ENCODE measurements at regions not wholly inside any gene's neighbourhood (a gene's known extent, or its start where the extent isn't known, plus 50 kb on each side); places are given as distances from the start of the nearest gene placed in this dataset.

DNA sequence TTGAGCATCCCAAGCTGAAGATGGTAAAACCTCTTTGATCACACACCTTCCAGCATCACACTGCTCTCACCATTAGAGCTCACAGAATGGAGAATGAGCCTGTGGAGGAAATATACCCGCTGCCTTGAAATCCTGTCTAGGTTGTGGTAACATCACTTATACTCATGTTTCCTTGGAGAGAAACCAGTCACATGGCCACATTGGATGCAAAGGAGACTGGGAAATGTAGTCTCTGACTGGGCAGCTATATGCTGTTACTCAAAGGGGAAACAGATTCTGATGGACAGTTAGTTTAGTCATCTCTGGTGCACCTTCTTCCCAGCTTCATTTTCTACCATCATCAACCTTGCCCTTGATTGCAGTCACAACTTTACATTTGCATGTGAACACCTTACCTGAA is 286.3 kb downstream of the ANKRD50 start:
- Histone ChIP-seq H2AFZ (ENCODE audit: low read length) (no peak overlapping the region), H3K9ac (ENCODE audit: low read length) (no peak overlapping the region)

DNA sequence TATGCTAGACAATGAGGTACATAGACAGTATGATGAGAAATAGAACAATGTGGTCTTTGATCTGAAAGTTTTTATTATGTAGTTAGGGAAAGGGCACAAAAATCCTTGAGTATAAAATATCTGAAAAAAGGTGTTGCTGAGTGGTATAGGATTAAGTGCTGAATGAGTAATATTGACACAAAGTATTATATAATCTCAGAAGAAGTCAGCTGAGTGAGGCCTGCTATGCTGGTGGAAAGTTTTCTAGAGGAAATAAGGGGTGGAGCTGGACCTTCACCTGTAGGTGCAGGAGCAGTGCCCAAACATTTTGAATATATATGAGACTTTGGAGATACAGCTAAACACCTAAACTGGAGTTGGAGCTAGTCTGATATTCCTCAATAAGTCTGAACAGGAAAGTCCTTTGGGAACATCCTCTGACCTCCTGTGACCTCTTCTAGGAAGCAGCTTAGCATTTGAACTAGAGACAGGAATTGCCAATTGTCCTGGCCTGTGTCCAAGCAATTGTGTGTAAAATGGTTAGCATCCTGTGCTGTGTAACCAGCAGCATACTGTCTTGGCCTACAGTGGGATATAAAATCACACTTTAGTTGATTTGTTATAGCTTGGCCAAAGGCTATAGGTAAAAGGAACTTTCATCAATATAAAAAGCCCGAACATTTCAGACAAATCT is 285.3 kb downstream of the ANKRD50 start:
- Histone ChIP-seq H3K9me3 (replicated peaks; ENCODE audit: insufficient read depth, low read length) (no peaks in the 10 kb centered on the region), H3K4me3 (ENCODE audit: low read length) (no peak overlapping the region), H3K27ac (ENCODE audit: low read length) (no peak overlapping the region), H3K9me2 (replicated peaks; ENCODE audit: insufficient read depth, low read length) (no peaks in the 10 kb centered on the region), H3K36me3 (replicated peaks; ENCODE audit: insufficient read depth, low read length) (no peaks in the 10 kb centered on the region), H2AFZ (ENCODE audit: low read length) (no peak overlapping the region), H3K79me2 (ENCODE audit: low read length) (no peaks in the 10 kb centered on the region), H3K27me3 (replicated peaks; ENCODE audit: insufficient read depth, low read length) (no peaks in the 10 kb centered on the region), H3K4me2 (ENCODE audit: low read depth, low read length) (no peak overlapping the region), H3F3A (ENCODE audit: insufficient read depth, low read length) (no peaks in the 10 kb centered on the region), H4K20me1 (ENCODE audit: insufficient read depth, low read length) (no peaks in the 10 kb centered on the region), H3K4me1 (ENCODE audit: low read length) (no peaks in the 10 kb centered on the region), H3K9ac (ENCODE audit: low read length) (no peak overlapping the region)
- DNase-seq = no peak
- no peak for TF ChIP-seq EZH2phosphoT487 (IDR thresholded peaks at IDR 0.05; ENCODE audit: low read length)

More for the DNA sequence above, 286.3 kb downstream of the ANKRD50 start:
- no peaks in the 10 kb centered on the region for H3K36me3 ChIP-seq (replicated peaks; ENCODE audit: insufficient read depth, low read length)
- H3K79me2 ChIP-seq (ENCODE audit: low read length) = no peaks in the 10 kb centered on the region
- H4K20me1 ChIP-seq (ENCODE audit: insufficient read depth, low read length) = no peaks in the 10 kb centered on the region
- no peaks in the 10 kb centered on the region for H3K4me1 ChIP-seq (ENCODE audit: low read length)
- H3K4me2 ChIP-seq (ENCODE audit: low read depth, low read length) = no peak overlapping the region
- H3K27me3 ChIP-seq (replicated peaks; ENCODE audit: insufficient read depth, low read length) = no peaks in the 10 kb centered on the region
- H3K9me2 ChIP-seq (replicated peaks; ENCODE audit: insufficient read depth, low read length) = no peaks in the 10 kb centered on the region
- no peaks in the 10 kb centered on the region for H3F3A ChIP-seq (ENCODE audit: insufficient read depth, low read length)
- no peak overlapping the region for H3K4me3 ChIP-seq (ENCODE audit: low read length)
- DNase-seq = no peak
- TF ChIP-seq, protein P1, sequence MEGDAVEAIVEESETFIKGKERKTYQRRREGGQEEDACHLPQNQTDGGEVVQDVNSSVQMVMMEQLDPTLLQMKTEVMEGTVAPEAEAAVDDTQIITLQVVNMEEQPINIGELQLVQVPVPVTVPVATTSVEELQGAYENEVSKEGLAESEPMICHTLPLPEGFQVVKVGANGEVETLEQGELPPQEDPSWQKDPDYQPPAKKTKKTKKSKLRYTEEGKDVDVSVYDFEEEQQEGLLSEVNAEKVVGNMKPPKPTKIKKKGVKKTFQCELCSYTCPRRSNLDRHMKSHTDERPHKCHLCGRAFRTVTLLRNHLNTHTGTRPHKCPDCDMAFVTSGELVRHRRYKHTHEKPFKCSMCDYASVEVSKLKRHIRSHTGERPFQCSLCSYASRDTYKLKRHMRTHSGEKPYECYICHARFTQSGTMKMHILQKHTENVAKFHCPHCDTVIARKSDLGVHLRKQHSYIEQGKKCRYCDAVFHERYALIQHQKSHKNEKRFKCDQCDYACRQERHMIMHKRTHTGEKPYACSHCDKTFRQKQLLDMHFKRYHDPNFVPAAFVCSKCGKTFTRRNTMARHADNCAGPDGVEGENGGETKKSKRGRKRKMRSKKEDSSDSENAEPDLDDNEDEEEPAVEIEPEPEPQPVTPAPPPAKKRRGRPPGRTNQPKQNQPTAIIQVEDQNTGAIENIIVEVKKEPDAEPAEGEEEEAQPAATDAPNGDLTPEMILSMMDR (IDR thresholded peaks at IDR 0.05; ENCODE audit: low read length) = no peak
- TF ChIP-seq EZH2 (optimal IDR thresholded peaks at IDR 0.05; ENCODE audit: low read depth, low read length) (no peak), EZH2phosphoT487 (IDR thresholded peaks at IDR 0.05; ENCODE audit: low read length) (no peak)
- H3K27ac ChIP-seq (ENCODE audit: low read length) = no peak overlapping the region
- H3K9me3 ChIP-seq (replicated peaks; ENCODE audit: insufficient read depth, low read length) = no peaks in the 10 kb centered on the region

- Histone ChIP-seq H3K4me2 (ENCODE audit: low read depth, low read length) (no peak overlapping the region), H3F3A (ENCODE audit: insufficient read depth, low read length) (no peaks in the 10 kb centered on the region), H3K9me3 (replicated peaks; ENCODE audit: insufficient read depth, low read length) (no peaks in the 10 kb centered on the region), H3K9ac (ENCODE audit: low read length) (no peak overlapping the region), H3K79me2 (ENCODE audit: low read length) (no peaks in the 10 kb centered on the region), H4K20me1 (ENCODE audit: insufficient read depth, low read length) (no peaks in the 10 kb centered on the region), H3K36me3 (replicated peaks; ENCODE audit: insufficient read depth, low read length) (no peaks in the 10 kb centered on the region), H3K4me1 (ENCODE audit: low read length) (no peaks in the 10 kb centered on the region), H2AFZ (ENCODE audit: low read length) (no peak overlapping the region), H3K4me3 (ENCODE audit: low read length) (no peak overlapping the region), H3K9me2 (replicated peaks; ENCODE audit: insufficient read depth, low read length) (no peaks in the 10 kb centered on the region), H3K27me3 (replicated peaks; ENCODE audit: insufficient read depth, low read length) (no peaks in the 10 kb centered on the region), H3K27ac (ENCODE audit: low read length) (no peak overlapping the region)
- no peak for DNase-seq
- TF ChIP-seq EZH2 (optimal IDR thresholded peaks at IDR 0.05; ENCODE audit: low read depth, low read length) = no peak
- TF ChIP-seq, protein P1 (IDR thresholded peaks at IDR 0.05; ENCODE audit: low read length) = no peak
- TF ChIP-seq EZH2phosphoT487 (IDR thresholded peaks at IDR 0.05; ENCODE audit: low read length) = no peak
Observed at GRCh38 chr4:124428648-124429047, 283.9 kb downstream of the ANKRD50 start.

- H3K4me3 ChIP-seq (ENCODE audit: low read length) = no peak overlapping the region
- H3K36me3 ChIP-seq (replicated peaks; ENCODE audit: insufficient read depth, low read length) = no peaks in the 10 kb centered on the region
- no peak overlapping the region for H2AFZ ChIP-seq (ENCODE audit: low read length)
- no peaks in the 10 kb centered on the region for H3K79me2 ChIP-seq (ENCODE audit: low read length)
- H3K9me3 ChIP-seq (replicated peaks; ENCODE audit: insufficient read depth, low read length) = no peaks in the 10 kb centered on the region
- no peaks in the 10 kb centered on the region for H3F3A ChIP-seq (ENCODE audit: insufficient read depth, low read length)
- no peaks in the 10 kb centered on the region for H4K20me1 ChIP-seq (ENCODE audit: insufficient read depth, low read length)
- H3K9me2 ChIP-seq (replicated peaks; ENCODE audit: insufficient read depth, low read length) = no peaks in the 10 kb centered on the region
- H3K27me3 ChIP-seq (replicated peaks; ENCODE audit: insufficient read depth, low read length) = no peaks in the 10 kb centered on the region
- no peak for DNase-seq
- no peaks in the 10 kb centered on the region for H3K4me1 ChIP-seq (ENCODE audit: low read length)
- no peak overlapping the region for H3K4me2 ChIP-seq (ENCODE audit: low read depth, low read length)
- TF ChIP-seq EZH2phosphoT487 (IDR thresholded peaks at IDR 0.05; ENCODE audit: low read length) (no peak), EZH2 (optimal IDR thresholded peaks at IDR 0.05; ENCODE audit: low read depth, low read length) (no peak)
- TF ChIP-seq, protein P1 (IDR thresholded peaks at IDR 0.05; ENCODE audit: low read length) = no peak
- no peak overlapping the region for H3K27ac ChIP-seq (ENCODE audit: low read length)
- no peak overlapping the region for H3K9ac ChIP-seq (ENCODE audit: low read length)
Observed at GRCh38 chr4:124429746-124430250, 282.7 kb downstream of the ANKRD50 start.

Data from MM.1S (cell line).